GM23248 (cell line): ENCODE measurements at regions not wholly inside any gene's neighbourhood (a gene's known extent, or its start where the extent isn't known, plus 50 kb on each side); places are given as distances from the start of the nearest gene placed in this dataset.
"Not testable (repeated sequence)": the region's sequence is repeated elsewhere in the genome, so short reads cannot be mapped to it uniquely, and the experiment has no call there.

Source experiments
- DNase-seq: peaks from one replicate; pipeline ENCODE4 v3.0.0-alpha.2; 2015
- H2AFZ ChIP-seq: fragments of 200-600 bp; sonication (generic); 2 replicates; pipeline ENCODE4 v1.6.1; 2016; ENCODE audit warnings: antibody characterized with exemption
- H3F3A ChIP-seq: fragments of 200-600 bp; sonication (generic); 2 replicates; pipeline ENCODE4 v1.6.1; 2016; ENCODE audit warnings: mild to moderate bottlenecking, antibody characterized with exemption, mixed run types; ENCODE audit not compliant: insufficient read depth
- H3K27ac ChIP-seq: fragments of 200-600 bp; sonication (generic); 2 replicates; pipeline ENCODE4 v1.5.1; 2016; ENCODE audit warnings: mild to moderate bottlenecking
- H3K27me3 ChIP-seq: fragments of 200-600 bp; sonication (generic); replicated peaks from 2 replicates; pipeline ENCODE4 v1.6.1; 2016; ENCODE audit warnings: mild to moderate bottlenecking; ENCODE audit not compliant: insufficient read depth
- H3K36me3 ChIP-seq: fragments of 200-600 bp; sonication (generic); 2 replicates; pipeline ENCODE4 v1.6.1; 2016; ENCODE audit warnings: low read depth, mild to moderate bottlenecking
- H3K4me1 ChIP-seq: fragments of 200-600 bp; sonication (generic); 2 replicates; pipeline ENCODE4 v1.6.1; 2016; ENCODE audit warnings: mild to moderate bottlenecking; ENCODE audit not compliant: insufficient read depth
- H3K4me2 ChIP-seq: fragments of 200-600 bp; sonication (generic); one replicate; pipeline ENCODE4 v1.6.1; 2016; ENCODE audit warnings: mild to moderate bottlenecking; ENCODE audit not compliant: unreplicated experiment
- H3K4me3 ChIP-seq: fragments of 200-600 bp; sonication (generic); 2 replicates; pipeline ENCODE4 v1.5.1; 2016; ENCODE audit warnings: mild to moderate bottlenecking
- H3K79me2 ChIP-seq: fragments of 200-600 bp; sonication (generic); 2 replicates; pipeline ENCODE4 v1.6.1; 2016; ENCODE audit warnings: mild to moderate bottlenecking; ENCODE audit not compliant: insufficient read depth
- H3K9ac ChIP-seq: fragments of 200-600 bp; sonication (generic); 2 replicates; pipeline ENCODE4 v1.6.1; 2016; ENCODE audit warnings: mild to moderate bottlenecking
- H3K9me2 ChIP-seq: fragments of 200-600 bp; sonication (generic); 2 replicates; pipeline ENCODE4 v1.6.1; 2016; ENCODE audit warnings: mixed run types, mild to moderate bottlenecking, moderate library complexity; ENCODE audit not compliant: insufficient read depth
- H3K9me3 ChIP-seq: fragments of 200-600 bp; sonication (generic); one replicate; pipeline ENCODE4 v1.6.1; 2017; ENCODE audit warnings: low read depth
- H4K20me1 ChIP-seq: fragments of 200-600 bp; sonication (generic); 2 replicates; pipeline ENCODE4 v1.6.0; 2016; ENCODE audit not compliant: insufficient read depth
- EZH2 ChIP-seq: fragments of 200-600 bp; sonication (generic); IDR thresholded peaks from 2 replicates; pipeline ENCODE4 v1.6.1; 2018; ENCODE audit warnings: antibody characterized with exemption, mild to moderate bottlenecking; ENCODE audit not compliant: insufficient read depth, poor library complexity, severe bottlenecking
- EZH2phosphoT487 ChIP-seq: fragments of 200-600 bp; sonication (generic); IDR thresholded peaks from 2 replicates; pipeline ENCODE4 v1.6.1; 2018; ENCODE audit warnings: antibody characterized with exemption, moderate library complexity, mild to moderate bottlenecking, low read depth; ENCODE audit not compliant: insufficient read depth
- WGBS, 2 experiments: methylation state at CpG; one replicate each; pipeline ENCODE4 v1.1.6; 2015 to 2017; ENCODE audit warnings: low lambda C conversion rate in 2 of 2, low coverage in 1 of 2; ENCODE audit errors: missing lambda C conversion rate in 2 of 2; 5-methylcytosine and 5-hydroxymethylcytosine counted together
- in situ Hi-C: fragments of 300-500 bp; cut with MboI; formaldehyde crosslinking; loops from 2 replicates; pipeline ENCODE4 v1.15.0; 2020

GRCh38 chr12:9364224-9365176 lies 156.3 kb upstream of the PZP start:
- Histone ChIP-seq H3K4me1 (no peaks in the 10 kb centered on the region), H3K4me3 (peak overlapping the region; percentile 61), H2AFZ (peak overlapping the region; percentile 72), H3K36me3 (no peaks in the 10 kb centered on the region), H3K27ac (peak overlapping the region; percentile 6; the same call in 1 of the 2 replicates), H3K9me3 (no peaks in the 10 kb centered on the region), H3K9ac (peak overlapping the region; percentile 17; the same call in 1 of the 2 replicates), H3K9me2 (no peaks in the 10 kb centered on the region), H3F3A (peaks cover 4% of the 10 kb centered on the region; the same call in 1 of the 2 replicates), H4K20me1 (no peaks in the 10 kb centered on the region), H3K27me3 (peaks cover 11% of the 10 kb centered on the region), H3K79me2 (no peaks in the 10 kb centered on the region), H3K4me2 (peak overlapping the region; percentile 83)
- DNase-seq, result peak; percentile 84
- in situ Hi-C loops, result no loop called here
- TF ChIP-seq EZH2phosphoT487 (no peak), EZH2 (no peak)
- WGBS, 2 experiments, result 12 to 18% methylated on average over 13 of the region's 13 CpGs

GRCh38 chr12:9363145-9363544 lies 154.9 kb upstream of the PZP start:
- 52% methylated on average over 6 of the region's 6 CpGs for WGBS, 2 experiments
- Histone ChIP-seq H4K20me1 (no peaks in the 10 kb centered on the region), H3K79me2 (no peaks in the 10 kb centered on the region), H3F3A (peaks cover 4% of the 10 kb centered on the region; the same call in 1 of the 2 replicates), H3K27me3 (0 out of 2 replicates have a peak, but pooled peaks cover 11% of the 10 kb centered on the region), H3K27ac (no peak overlapping the region), H3K4me2 (no peak overlapping the region), H3K36me3 (no peaks in the 10 kb centered on the region), H3K9ac (no peak overlapping the region), H2AFZ (no peak overlapping the region), H3K9me2 (no peaks in the 10 kb centered on the region), H3K9me3 (no peaks in the 10 kb centered on the region), H3K4me3 (no peak overlapping the region), H3K4me1 (no peaks in the 10 kb centered on the region)
- no peak for TF ChIP-seq EZH2
- no peak for TF ChIP-seq EZH2phosphoT487
- in situ Hi-C loops, result no loop called here
- no peak for DNase-seq

- Histone ChIP-seq H3K27ac (no peak overlapping the region), H3K9me2 (no peaks in the 10 kb centered on the region), H3K79me2 (no peaks in the 10 kb centered on the region), H4K20me1 (no peaks in the 10 kb centered on the region), H2AFZ (no peak overlapping the region), H3K27me3 (0 out of 2 replicates have a peak, but pooled peaks cover 12% of the 10 kb centered on the region), H3K4me1 (no peaks in the 10 kb centered on the region), H3K36me3 (no peaks in the 10 kb centered on the region), H3K4me3 (no peak overlapping the region), H3K9ac (no peak overlapping the region), H3F3A (peaks cover 4% of the 10 kb centered on the region; the same call in 1 of the 2 replicates), H3K4me2 (no peak overlapping the region), H3K9me3 (no peaks in the 10 kb centered on the region)
- TF ChIP-seq EZH2 (no peak), EZH2phosphoT487 (no peak)
- in situ Hi-C loops, result no loop called here
- no peak for DNase-seq
- WGBS, 2 experiments, result 60 to 62% methylated on average over 12 of the region's 12 CpGs
Measured at GRCh38 chr12:9361879-9362326, 153.7 kb upstream of the PZP start.

GRCh38 chr12:9354009-9354754 lies 146.0 kb upstream of the PZP start:
- 0 out of 2 replicates have a peak, but pooled peaks cover 12% of the 10 kb centered on the region for H3K27me3 ChIP-seq
- H3K9me3 ChIP-seq, H3K27ac ChIP-seq, H3K9ac ChIP-seq, H3K9me2 ChIP-seq, H3K79me2 ChIP-seq, in situ Hi-C loops, H4K20me1 ChIP-seq, H3K4me2 ChIP-seq, H3K4me3 ChIP-seq, H3K36me3 ChIP-seq, DNase-seq, H2AFZ ChIP-seq, H3F3A ChIP-seq, H3K4me1 ChIP-seq: not testable (repeated sequence)
- WGBS, 2 experiments, result 83 to 87% methylated on average over 4 of the region's 4 CpGs
